Subcutaneous abdominal adipose tissue (tissue), 5 donors: ENCODE measurements at regions not wholly inside any gene's neighbourhood (a gene's known extent, or its start where the extent isn't known, plus 50 kb on each side); places are given as distances from the start of the nearest gene placed in this dataset.
"Not testable (repeated sequence)": the region's sequence is repeated elsewhere in the genome, so short reads cannot be mapped to it uniquely, and the experiment has no call there.

Experiments used
- H3K27ac ChIP-seq: one replicate; pipeline ENCODE4 v1.7.0; 2013; ENCODE audit warnings: low read depth, mild to moderate bottlenecking, inconsistent platforms, low read length, moderate library complexity
- H3K27me3 ChIP-seq, 5 donors: one replicate each; pipeline ENCODE4 v1.7.0; 2013; ENCODE audit warnings: low read length in 5 of 5, inconsistent platforms in 1 of 5; ENCODE audit not compliant: control insufficient read depth in 5 of 5, insufficient read depth in 4 of 5
- H3K36me3 ChIP-seq, 5 donors: one replicate each; pipeline ENCODE4 v1.7.0; 2013; ENCODE audit warnings: low read length in 5 of 5; ENCODE audit not compliant: control insufficient read depth in 5 of 5, insufficient read depth in 5 of 5
- H3K4me1 ChIP-seq, 5 donors: one replicate each; pipeline ENCODE4 v1.7.0; 2013; ENCODE audit warnings: low read length in 5 of 5, mild to moderate bottlenecking in 3 of 5, moderate library complexity in 1 of 5; ENCODE audit not compliant: control insufficient read depth in 5 of 5, insufficient read depth in 5 of 5
- H3K4me3 ChIP-seq, 5 donors: one replicate each; pipeline ENCODE4 v1.7.0; 2013; ENCODE audit warnings: low read length in 5 of 5, low read depth in 1 of 5
- H3K9ac ChIP-seq, 5 donors: one replicate each; pipeline ENCODE4 v1.7.0; 2013; ENCODE audit warnings: low read length in 5 of 5, mild to moderate bottlenecking in 4 of 5, moderate library complexity in 3 of 5
- H3K9me3 ChIP-seq, 5 donors: one replicate each; pipeline ENCODE4 v1.7.0; 2013; ENCODE audit warnings: low read length in 5 of 5; ENCODE audit not compliant: control insufficient read depth in 5 of 5
- donor health status: healthy.
- donor health status: healthy.
- donor health status: healthy.
- donor health status: healthy.
- donor health status: healthy.

- Histone ChIP-seq H3K9ac (peak overlapping the region in 1 of 5 donors; percentile 2), H3K9me3 (no peaks in the 10 kb centered on the region), H3K27ac (peak overlapping the region; percentile 45), H3K36me3 (no peaks in the 10 kb centered on the region), H3K4me3 (no peak overlapping the region), H3K4me1 (peaks cover 11 to 38% (median 32%) of the 10 kb centered on the region in 5 donors), H3K27me3 (peaks cover 0 to under 1% (median 0%) of the 10 kb centered on the region in 5 donors)
Measured at GRCh38 chr10:78215645-78216044, 182.0 kb downstream of the RPS24 start.

- Histone ChIP-seq H3K27me3 (peaks cover 0 to 5% (median 0%) of the 10 kb centered on the region in 5 donors), H3K9me3 (no peaks in the 10 kb centered on the region), H3K4me3 (no peak overlapping the region), H3K27ac (no peak overlapping the region), H3K9ac (no peak overlapping the region), H3K4me1 (peaks cover 11 to 34% (median 25%) of the 10 kb centered on the region in 5 donors), H3K36me3 (no peaks in the 10 kb centered on the region)
Measured at GRCh38 chr10:78217336-78217735, 183.7 kb downstream of the RPS24 start.

GRCh38 chr10:78218798-78219490 lies 185.3 kb downstream of the RPS24 start:
- Histone ChIP-seq H3K27me3 (peaks cover 0 to 9% (median 0%) of the 10 kb centered on the region in 5 donors), H3K9me3 (no peaks in the 10 kb centered on the region), H3K9ac (no peak overlapping the region), H3K4me3 (no peak overlapping the region), H3K27ac (no peak overlapping the region), H3K36me3 (no peaks in the 10 kb centered on the region), H3K4me1 (peaks cover 11 to 29% (median 22%) of the 10 kb centered on the region in 5 donors)

- H3K9me3 ChIP-seq, H3K27ac ChIP-seq, H3K27me3 ChIP-seq, H3K4me3 ChIP-seq, H3K9ac ChIP-seq, H3K36me3 ChIP-seq: not testable (repeated sequence)
- peaks cover 11 to 25% (median 17%) of the 10 kb centered on the region in 5 donors for H3K4me1 ChIP-seq
Measured at GRCh38 chr10:78219568-78219967, 185.9 kb downstream of the RPS24 start.

- H3K36me3 ChIP-seq = no peaks in the 10 kb centered on the region
- H3K4me3 ChIP-seq = no peak overlapping the region
- peaks cover 0 to 9% (median 0%) of the 10 kb centered on the region in 5 donors for H3K27me3 ChIP-seq
- H3K9me3 ChIP-seq = no peaks in the 10 kb centered on the region
- H3K9ac ChIP-seq = no peak overlapping the region
- peaks cover under 1 to 13% (median 5%) of the 10 kb centered on the region in 5 donors for H3K4me1 ChIP-seq
- H3K27ac ChIP-seq = no peak overlapping the region
Measured at GRCh38 chr10:78220781-78221180, 187.1 kb downstream of the RPS24 start.

- no peak overlapping the region for H3K9ac ChIP-seq
- H3K36me3 ChIP-seq = no peaks in the 10 kb centered on the region
- H3K4me3 ChIP-seq = no peak overlapping the region
- no peak overlapping the region for H3K27ac ChIP-seq
- no peaks in the 10 kb centered on the region for H3K9me3 ChIP-seq
- H3K4me1 ChIP-seq = peaks cover 0 to 3% (median 0%) of the 10 kb centered on the region in 5 donors
- H3K27me3 ChIP-seq = peaks cover 0 to 9% (median 0%) of the 10 kb centered on the region in 5 donors
Measured at GRCh38 chr10:78222096-78222790, 188.6 kb downstream of the RPS24 start.

- Histone ChIP-seq H3K27ac (no peak overlapping the region), H3K9me3 (no peaks in the 10 kb centered on the region), H3K36me3 (no peaks in the 10 kb centered on the region), H3K27me3 (peaks cover 0 to 9% (median 0%) of the 10 kb centered on the region in 5 donors), H3K4me1 (no peaks in the 10 kb centered on the region), H3K9ac (no peak overlapping the region), H3K4me3 (no peak overlapping the region)
Measured at GRCh38 chr10:78223088-78223487, 189.4 kb downstream of the RPS24 start.

- no peaks in the 10 kb centered on the region for H3K36me3 ChIP-seq
- peaks cover 0 to 9% (median 0%) of the 10 kb centered on the region in 5 donors for H3K27me3 ChIP-seq
- H3K4me1 ChIP-seq = no peaks in the 10 kb centered on the region
- no peak overlapping the region for H3K9ac ChIP-seq
- no peak overlapping the region for H3K27ac ChIP-seq
- H3K9me3 ChIP-seq = no peaks in the 10 kb centered on the region
- H3K4me3 ChIP-seq = no peak overlapping the region
Measured at GRCh38 chr10:78224602-78225001, 190.9 kb downstream of the RPS24 start.

- no peak overlapping the region for H3K4me3 ChIP-seq
- no peak overlapping the region for H3K27ac ChIP-seq
- H3K9me3 ChIP-seq = no peaks in the 10 kb centered on the region
- H3K4me1 ChIP-seq = no peaks in the 10 kb centered on the region
- peaks cover 0 to 9% (median 0%) of the 10 kb centered on the region in 5 donors for H3K27me3 ChIP-seq
- H3K36me3 ChIP-seq = no peaks in the 10 kb centered on the region
- H3K9ac ChIP-seq = no peak overlapping the region
Measured at GRCh38 chr10:78225594-78225993, 191.9 kb downstream of the RPS24 start.

GRCh38 chr10:78229489-78229888 lies 195.8 kb downstream of the RPS24 start:
- Histone ChIP-seq H3K9me3 (no peaks in the 10 kb centered on the region), H3K4me1 (no peaks in the 10 kb centered on the region), H3K27ac (no peak overlapping the region), H3K27me3 (no peaks in the 10 kb centered on the region), H3K36me3 (no peaks in the 10 kb centered on the region), H3K9ac (no peak overlapping the region), H3K4me3 (no peak overlapping the region)
